Suprapubic skin (tissue), 3 donors: ENCODE measurements at regions not wholly inside any gene's neighbourhood (a gene's known extent, or its start where the extent isn't known, plus 50 kb on each side); places are given as distances from the start of the nearest gene placed in this dataset.

Experiments used
- POLR2AphosphoS5 ChIP-seq, 3 donors: sonication (generic); formaldehyde crosslinking; IDR thresholded peaks; one replicate each; pipeline ENCODE4 v1.6.1; 2017; ENCODE audit warnings: antibody characterized with exemption in 3 of 3
- TF ChIP-seq, protein P1 (sequence below), 2 donors: fragments of 200-600 bp in 1 of 2; fragments of 450-650 bp in 1 of 2; sonication (generic) in 1 of 2; IDR thresholded peaks; one replicate each; pipeline ENCODE4 v1.5.1; 2016 to 2019; ENCODE audit warnings: antibody characterized with exemption in 2 of 2, mild to moderate bottlenecking in 1 of 2, moderate library complexity in 1 of 2

DNA sequence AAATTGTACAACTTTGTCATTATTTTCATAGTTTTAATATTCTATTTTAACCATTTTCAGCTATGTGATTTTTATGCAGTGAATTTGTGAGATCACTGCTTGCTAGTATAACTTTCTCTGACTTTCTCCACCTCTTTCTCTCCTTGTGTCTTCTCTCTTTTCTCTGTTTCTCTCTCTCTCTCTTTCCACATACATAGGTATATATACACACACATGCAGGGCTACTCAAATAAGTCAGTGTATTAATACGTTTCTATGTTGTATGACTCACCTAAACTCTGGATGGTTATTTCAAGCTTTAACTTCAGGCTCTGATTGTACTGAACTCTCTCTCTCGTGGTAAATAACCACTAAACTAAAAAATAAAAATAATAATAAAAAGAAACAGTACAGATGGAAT, 1389.3 kb upstream of the ALCAM start:
- TF ChIP-seq, protein P1, sequence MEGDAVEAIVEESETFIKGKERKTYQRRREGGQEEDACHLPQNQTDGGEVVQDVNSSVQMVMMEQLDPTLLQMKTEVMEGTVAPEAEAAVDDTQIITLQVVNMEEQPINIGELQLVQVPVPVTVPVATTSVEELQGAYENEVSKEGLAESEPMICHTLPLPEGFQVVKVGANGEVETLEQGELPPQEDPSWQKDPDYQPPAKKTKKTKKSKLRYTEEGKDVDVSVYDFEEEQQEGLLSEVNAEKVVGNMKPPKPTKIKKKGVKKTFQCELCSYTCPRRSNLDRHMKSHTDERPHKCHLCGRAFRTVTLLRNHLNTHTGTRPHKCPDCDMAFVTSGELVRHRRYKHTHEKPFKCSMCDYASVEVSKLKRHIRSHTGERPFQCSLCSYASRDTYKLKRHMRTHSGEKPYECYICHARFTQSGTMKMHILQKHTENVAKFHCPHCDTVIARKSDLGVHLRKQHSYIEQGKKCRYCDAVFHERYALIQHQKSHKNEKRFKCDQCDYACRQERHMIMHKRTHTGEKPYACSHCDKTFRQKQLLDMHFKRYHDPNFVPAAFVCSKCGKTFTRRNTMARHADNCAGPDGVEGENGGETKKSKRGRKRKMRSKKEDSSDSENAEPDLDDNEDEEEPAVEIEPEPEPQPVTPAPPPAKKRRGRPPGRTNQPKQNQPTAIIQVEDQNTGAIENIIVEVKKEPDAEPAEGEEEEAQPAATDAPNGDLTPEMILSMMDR (IDR thresholded peaks at IDR 0.05): no peak
- no peak for TF ChIP-seq POLR2AphosphoS5 (IDR thresholded peaks at IDR 0.05)
